Skin epidermis (tissue), 12 donors: ENCODE measurements at regions not wholly inside any gene's neighbourhood (a gene's known extent, or its start where the extent isn't known, plus 50 kb on each side); places are given as distances from the start of the nearest gene placed in this dataset.
A peak's percentile ranks its signal among the peaks of the same experiment; 100 is the strongest.
"Not testable (repeated sequence)": the region's sequence is repeated elsewhere in the genome, so short reads cannot be mapped to it uniquely, and the experiment has no call there.

Experiments
- H3K27ac ChIP-seq, 21 experiments: fragments of 200-600 bp; sonication (generic) in 11 of 21; one replicate each; pipeline ENCODE4 v1.5.0; 2020; ENCODE audit warnings: mild to moderate bottlenecking in 3 of 21, inconsistent platforms in 2 of 21, moderate library complexity in 2 of 21
- H3K4me3 ChIP-seq, 7 experiments: fragments of 200-600 bp; sonication (generic) in 2 of 7; one replicate each; pipeline ENCODE4 v1.5.0; 2020; ENCODE audit warnings: inconsistent platforms in 2 of 7, mild to moderate bottlenecking in 2 of 7, moderate library complexity in 1 of 7

DNA sequence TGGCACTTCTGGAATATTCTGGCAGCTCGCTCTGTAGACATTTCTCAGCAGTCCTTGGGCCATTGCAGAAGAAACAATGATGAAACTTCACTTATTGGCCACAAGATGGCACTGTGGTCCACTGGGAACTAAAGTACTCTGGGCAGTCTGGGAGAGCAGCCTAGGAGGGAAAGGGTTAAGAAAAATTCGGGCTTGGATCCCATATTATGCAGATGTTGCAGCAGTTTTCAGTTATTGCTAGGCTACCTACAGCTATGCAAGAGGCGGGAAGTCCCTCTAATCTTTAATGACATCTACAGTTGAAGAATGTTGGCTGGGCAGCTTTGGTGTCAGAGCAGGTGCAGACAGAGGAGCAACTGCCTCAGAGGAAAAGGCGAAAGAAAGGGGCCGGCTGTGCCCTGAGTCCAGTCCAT lies 201.7 kb upstream of the PRSS58 start:
- Histone ChIP-seq H3K4me3 (no peak overlapping the region), H3K27ac (no peak overlapping the region)

GRCh38 chr7:142457146-142457703 lies 199.4 kb upstream of the PRSS58 start:
- no peak overlapping the region for H3K4me3 ChIP-seq
- no peak overlapping the region for H3K27ac ChIP-seq

DNA sequence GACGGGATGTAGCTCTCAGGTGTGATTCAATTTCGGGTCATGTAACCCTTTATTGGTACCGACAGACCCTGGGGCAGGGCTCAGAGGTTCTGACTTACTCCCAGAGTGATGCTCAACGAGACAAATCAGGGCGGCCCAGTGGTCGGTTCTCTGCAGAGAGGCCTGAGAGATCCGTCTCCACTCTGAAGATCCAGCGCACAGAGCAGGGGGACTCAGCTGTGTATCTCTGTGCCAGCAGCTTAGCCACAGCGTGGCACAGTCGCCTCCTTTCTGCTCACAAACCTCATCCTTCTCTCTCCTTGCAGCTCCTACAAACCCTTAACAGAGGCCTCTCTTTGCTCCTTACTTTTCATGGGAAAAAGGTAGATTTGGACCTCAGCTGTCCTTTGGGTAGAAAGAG lies 197.5 kb upstream of the PRSS58 start:
- no peak overlapping the region for H3K4me3 ChIP-seq

GRCh38 chr7:142454862-142455261 lies 197.0 kb upstream of the PRSS58 start:
- Histone ChIP-seq H3K27ac (no peak overlapping the region), H3K4me3 (no peak overlapping the region)

More for the DNA sequence above, 197.5 kb upstream of the PRSS58 start:
- H3K27ac ChIP-seq: no peak overlapping the region

DNA sequence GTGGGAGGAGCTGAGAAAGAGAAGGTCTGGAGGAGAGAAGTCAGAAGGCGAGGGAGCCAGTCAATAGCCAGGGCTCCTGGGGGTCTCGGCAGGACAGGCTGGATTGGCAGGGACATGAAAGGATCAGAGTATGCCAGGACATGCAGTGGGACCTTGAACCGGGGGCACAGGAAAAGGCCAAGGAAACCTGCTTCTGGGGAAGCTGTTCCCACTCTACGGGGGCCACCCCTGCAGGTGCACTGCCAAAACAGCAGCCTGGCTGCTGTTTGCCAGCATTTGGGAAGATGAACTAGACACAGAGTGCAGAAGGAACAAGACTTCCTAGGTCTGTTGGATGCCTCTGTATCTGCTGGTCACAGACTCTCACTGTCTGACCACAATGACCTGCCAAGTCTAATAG lies 194.9 kb upstream of the PRSS58 start:
- Histone ChIP-seq H3K4me3 (no peak overlapping the region), H3K27ac (no peak overlapping the region)

DNA sequence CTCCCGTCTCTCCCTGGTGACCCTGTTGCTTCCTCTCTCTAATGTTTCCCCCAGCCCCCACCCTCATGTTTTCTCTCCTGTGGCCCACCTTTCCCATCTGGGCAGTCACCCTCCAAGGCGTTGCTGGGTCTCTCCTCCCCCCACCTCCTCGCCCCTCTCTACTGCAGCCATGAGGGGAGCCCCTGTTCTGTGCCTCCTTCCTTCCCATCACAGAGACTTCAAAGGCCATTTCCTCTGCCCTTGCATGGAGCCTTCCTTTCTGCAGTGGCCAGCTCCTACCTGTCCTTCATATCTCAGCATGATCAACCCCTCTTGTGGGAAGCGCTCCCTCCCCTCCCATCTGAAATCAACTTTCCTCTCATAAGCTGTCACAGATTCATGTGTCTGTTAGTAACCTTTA lies 194.0 kb upstream of the PRSS58 start:
- Histone ChIP-seq H3K4me3 (no peak overlapping the region), H3K27ac (no peak overlapping the region)

- Histone ChIP-seq H3K27ac (no peak overlapping the region), H3K4me3 (no peak overlapping the region)
Observed at GRCh38 chr7:142451296-142451695, 193.4 kb upstream of the PRSS58 start.

DNA sequence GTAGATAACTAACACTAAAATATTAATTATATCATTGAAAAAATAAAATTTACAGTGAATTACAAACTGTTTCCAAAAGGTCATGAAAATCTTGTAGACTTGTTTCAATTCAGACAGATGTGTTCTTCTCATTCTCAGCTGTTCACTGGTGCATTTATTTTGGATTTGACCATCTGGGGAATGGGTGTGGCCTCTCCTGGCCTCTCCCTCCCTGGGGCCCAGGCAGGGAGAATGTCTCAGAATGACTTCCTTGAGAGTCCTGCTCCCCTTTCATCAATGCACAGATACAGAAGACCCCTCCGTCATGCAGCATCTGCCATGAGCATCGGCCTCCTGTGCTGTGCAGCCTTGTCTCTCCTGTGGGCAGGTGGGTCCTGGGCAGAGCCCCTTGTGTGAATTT lies 192.8 kb upstream of the PRSS58 start:
- Histone ChIP-seq H3K4me3 (no peak overlapping the region), H3K27ac (no peak overlapping the region)

GRCh38 chr7:142450206-142450605 lies 192.3 kb upstream of the PRSS58 start:
- no peak overlapping the region for H3K27ac ChIP-seq
- H3K4me3 ChIP-seq: no peak overlapping the region

DNA sequence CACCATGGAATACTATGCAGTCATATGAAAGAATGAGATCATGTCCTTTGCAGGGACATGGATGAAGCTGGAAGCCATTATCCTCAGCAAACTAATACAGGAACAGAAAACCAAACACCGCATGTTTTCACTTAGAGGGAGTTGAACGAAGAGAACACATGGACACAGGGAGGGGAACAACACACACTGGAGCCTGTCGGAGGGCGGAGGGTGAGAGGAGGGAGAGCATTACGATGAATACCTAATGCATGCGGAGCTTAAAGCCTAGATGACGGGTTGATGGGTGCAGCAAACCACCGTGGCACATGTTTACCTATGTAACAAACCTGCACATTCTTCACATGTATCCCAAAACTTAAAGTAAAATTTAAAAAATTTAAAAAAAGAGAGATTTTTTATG lies 191.0 kb upstream of the PRSS58 start:
- H3K27ac ChIP-seq, H3K4me3 ChIP-seq: not testable (repeated sequence)

- Histone ChIP-seq H3K4me3 (no peak overlapping the region), H3K27ac (no peak overlapping the region)
Observed at GRCh38 chr7:142447762-142448161, 189.9 kb upstream of the PRSS58 start.

- Histone ChIP-seq H3K4me3 (no peak overlapping the region), H3K27ac (no peak overlapping the region)
Observed at GRCh38 chr7:142445019-142445686, 187.3 kb upstream of the PRSS58 start.

GRCh38 chr7:142443216-142444010 lies 185.6 kb upstream of the PRSS58 start:
- no peak overlapping the region for H3K4me3 ChIP-seq
- peak overlapping the region in 1 of 21 experiments; percentile 39 for H3K27ac ChIP-seq

DNA sequence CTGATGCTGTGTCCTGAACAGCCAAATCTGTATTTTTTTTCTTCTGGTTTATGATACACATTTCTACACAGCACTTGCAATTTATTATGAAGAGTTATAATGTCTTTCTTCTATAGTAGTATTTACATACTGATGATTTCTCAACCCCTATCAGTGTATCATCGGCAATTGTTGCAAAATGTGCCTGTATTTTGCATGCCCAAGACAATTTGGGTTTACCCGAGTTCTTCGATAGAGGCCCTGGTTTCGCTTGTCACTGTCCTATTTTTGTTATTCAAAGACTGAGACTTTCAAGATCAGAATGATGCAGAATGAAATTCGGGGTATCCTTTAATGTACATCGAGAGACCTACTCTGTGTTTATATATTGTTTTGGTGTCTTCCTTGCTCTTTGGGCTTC lies 184.5 kb upstream of the PRSS58 start:
- no peak overlapping the region for H3K4me3 ChIP-seq
- H3K27ac ChIP-seq: no peak overlapping the region

- Histone ChIP-seq H3K4me3 (no peak overlapping the region), H3K27ac (no peak overlapping the region)
Observed at GRCh38 chr7:142440906-142441411, 183.1 kb upstream of the PRSS58 start.

DNA sequence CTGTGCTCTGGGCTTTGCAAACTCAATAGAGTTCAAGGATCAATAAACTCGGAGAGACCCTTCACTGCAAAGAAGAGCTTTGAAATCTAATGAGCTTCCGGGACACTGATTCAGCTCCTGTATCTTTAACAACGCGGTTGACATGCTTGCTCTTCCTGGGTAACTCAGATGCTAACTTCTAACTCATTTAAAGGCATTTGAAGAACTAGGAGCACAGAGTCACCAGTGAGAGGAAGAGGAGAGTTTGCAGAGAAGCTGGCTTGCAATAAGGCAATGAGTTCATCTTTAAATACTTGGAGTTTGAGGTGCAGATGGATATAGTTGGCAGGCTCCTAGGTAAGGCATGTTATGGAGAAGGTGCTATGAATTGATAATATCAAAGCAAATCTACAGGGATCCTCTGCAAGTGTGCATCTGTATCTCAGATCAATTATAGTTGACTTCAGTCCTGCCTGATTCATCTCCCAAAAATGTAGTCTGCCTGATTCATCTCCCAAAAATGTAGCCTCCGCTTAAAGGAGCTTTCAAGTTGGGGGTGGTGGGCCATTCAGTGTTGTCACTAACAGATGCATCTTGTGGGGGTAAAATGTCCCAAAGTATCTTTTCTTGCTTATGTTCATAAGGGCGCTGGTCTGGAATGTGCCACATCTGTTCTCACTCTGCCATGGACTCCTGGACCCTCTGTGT lies 182.5 kb upstream of the PRSS58 start:
- no peak overlapping the region for H3K27ac ChIP-seq
- H3K4me3 ChIP-seq: no peak overlapping the region

- Histone ChIP-seq H3K27ac (no peak overlapping the region), H3K4me3 (no peak overlapping the region)
Observed at GRCh38 chr7:142439739-142440138, 181.9 kb upstream of the PRSS58 start.

DNA sequence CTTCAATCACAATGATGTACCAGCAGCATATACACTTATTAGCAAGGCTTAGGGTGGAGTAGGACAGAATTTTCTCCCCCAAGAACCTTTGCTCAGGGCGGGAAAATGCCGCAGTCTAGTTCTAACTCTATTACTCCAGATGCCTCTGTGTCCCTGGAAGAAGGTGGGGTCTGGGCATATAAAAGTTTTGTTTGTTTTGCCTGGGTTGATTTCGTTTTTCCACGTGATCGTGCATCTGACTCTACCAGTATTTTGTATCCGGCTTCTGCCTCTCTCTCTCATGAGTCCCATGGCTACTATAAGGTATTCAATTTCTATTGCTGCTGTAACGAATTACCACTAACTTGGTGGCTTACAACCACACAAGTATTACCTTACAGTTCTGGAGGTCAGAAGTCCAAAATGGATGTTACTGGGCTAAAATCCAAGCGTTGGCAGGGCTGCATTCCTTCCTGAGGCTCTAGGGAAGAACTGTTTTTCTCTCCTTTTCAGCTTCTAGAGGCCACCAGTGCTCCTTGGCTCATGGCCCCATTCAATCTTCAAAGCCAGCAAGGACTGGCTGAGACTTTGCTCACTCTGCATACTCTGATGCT lies 181.2 kb upstream of the PRSS58 start:
- H3K27ac ChIP-seq: no peak overlapping the region
- H3K4me3 ChIP-seq: no peak overlapping the region

DNA sequence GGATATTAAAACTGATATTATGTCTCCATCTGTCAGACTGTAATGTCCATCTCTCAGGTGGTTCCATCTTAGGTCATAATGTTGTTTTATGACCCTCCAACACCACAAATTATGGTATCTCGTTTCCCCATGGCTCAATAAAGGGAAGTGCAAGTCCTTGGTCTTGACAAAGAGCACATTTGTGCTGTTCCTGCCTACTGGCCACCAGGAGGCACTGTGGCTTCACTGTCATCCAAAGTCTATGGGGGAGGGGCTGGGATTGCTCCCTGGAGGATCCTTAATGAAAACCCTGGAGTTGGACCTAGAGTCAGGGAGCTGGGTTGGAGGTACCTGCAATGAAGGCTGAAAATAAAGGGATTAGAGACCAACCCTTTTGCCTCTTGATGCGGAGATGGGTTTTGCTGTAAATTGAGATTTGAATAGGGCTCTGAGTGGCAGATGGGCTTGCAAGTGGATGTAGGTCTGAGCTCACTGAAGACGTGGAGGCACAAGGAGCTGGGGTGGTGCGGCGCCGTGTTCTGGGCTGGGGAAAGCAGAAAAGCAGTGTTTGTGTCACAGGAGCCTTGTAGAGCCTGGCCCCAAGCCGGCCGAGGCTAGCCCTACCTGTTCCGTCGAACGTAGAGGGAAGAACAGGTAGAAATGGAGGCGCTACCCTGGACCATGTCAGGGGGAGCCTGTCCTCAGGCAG lies 180.5 kb upstream of the PRSS58 start:
- H3K27ac ChIP-seq: no peak overlapping the region
- H3K4me3 ChIP-seq: no peak overlapping the region
